Fibroblast of the aortic adventitia (primary cell): ENCODE measurements at regions not wholly inside any gene's neighbourhood (a gene's known extent, or its start where the extent isn't known, plus 50 kb on each side); places are given as distances from the start of the nearest gene placed in this dataset.

Source experiments
- DNase-seq: peaks from one replicate; pipeline ENCODE4 v3.0.0-alpha.2; 2010; ENCODE audit warnings: low read depth
- H3K4me3 ChIP-seq: 2 replicates; pipeline ENCODE4 v1.5.1; 2011; ENCODE audit warnings: low read depth, mild to moderate bottlenecking, control low read depth, low read length, moderate library complexity
- TF ChIP-seq, protein P1 (sequence below): IDR thresholded peaks from 2 replicates; pipeline ENCODE4 v1.5.1; 2011; ENCODE audit warnings: mild to moderate bottlenecking, low read length, control low read depth, inconsistent platforms; ENCODE audit not compliant: insufficient read depth

DNA sequence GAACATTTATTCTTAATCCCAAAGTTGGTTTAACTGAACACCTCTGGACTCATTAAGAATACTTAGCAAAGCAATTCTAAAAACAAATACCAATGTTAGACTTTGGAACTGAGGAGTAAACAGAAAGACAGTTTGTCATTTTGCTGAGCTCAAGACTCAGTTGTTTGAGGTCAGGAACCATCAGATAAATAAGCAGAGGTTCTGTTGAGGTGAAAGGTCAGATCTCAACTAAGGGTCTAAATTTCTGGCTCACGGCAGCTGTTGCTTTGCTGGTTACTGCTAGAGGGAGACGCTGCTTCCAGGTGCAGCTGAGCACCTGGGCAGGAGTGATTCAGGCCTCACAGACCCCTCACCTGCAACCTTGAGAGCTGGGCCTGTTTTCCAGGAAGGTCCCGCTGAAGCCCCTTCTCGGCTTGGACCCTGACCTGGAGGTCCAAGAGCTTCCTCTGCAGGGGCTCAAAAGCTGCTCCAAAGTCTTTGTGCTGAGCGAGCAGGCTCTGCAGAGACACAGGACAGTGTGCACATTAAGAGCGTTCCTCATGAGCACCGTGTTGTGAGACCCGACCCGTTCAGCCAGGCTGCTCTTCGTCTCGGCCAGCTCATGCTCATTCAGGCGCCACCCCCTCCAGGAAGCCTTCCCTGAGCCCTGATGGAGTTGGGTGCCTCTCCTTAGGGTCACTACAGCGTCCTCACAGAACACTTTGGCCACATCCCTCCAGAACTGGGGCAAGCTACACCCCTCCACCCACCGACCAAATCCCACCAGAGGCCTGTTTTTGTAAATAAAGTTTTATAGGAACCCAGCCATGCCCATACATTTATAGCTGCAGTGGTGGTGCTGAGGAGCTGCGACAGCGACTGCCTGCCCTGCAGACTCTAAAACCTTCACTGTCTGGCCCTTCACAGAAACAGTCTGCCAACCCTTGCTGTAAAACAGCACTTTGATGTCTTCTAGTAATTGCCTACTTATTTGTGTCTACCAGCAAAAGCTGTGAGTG, 72.0 kb downstream of the SYNE3 start:
- no peak for DNase-seq
- H3K4me3 ChIP-seq = no peak overlapping the region
- TF ChIP-seq, protein P1, sequence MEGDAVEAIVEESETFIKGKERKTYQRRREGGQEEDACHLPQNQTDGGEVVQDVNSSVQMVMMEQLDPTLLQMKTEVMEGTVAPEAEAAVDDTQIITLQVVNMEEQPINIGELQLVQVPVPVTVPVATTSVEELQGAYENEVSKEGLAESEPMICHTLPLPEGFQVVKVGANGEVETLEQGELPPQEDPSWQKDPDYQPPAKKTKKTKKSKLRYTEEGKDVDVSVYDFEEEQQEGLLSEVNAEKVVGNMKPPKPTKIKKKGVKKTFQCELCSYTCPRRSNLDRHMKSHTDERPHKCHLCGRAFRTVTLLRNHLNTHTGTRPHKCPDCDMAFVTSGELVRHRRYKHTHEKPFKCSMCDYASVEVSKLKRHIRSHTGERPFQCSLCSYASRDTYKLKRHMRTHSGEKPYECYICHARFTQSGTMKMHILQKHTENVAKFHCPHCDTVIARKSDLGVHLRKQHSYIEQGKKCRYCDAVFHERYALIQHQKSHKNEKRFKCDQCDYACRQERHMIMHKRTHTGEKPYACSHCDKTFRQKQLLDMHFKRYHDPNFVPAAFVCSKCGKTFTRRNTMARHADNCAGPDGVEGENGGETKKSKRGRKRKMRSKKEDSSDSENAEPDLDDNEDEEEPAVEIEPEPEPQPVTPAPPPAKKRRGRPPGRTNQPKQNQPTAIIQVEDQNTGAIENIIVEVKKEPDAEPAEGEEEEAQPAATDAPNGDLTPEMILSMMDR = no peak

DNA sequence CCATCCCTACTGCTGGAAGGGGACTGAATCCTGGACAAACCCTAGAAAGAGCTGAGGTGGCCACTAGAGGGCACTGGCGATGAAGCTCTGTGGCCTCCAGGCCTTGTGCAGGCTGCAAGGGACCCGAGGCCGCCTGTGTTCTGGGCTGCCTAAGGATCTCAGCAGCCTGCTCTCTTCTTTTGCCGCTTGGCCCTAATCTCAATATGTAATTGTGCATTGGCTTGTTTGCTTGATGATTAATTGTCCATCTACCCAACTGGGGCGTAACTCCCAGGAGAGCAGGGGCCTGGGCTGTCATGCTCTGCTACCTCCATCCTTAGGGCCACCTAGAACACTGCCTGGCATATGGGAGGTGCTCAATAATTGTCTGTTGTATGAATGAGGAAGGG, 73.8 kb downstream of the SYNE3 start:
- DNase-seq = peak; percentile 86
- TF ChIP-seq, protein P1 = peak; percentile 95
- H3K4me3 ChIP-seq = no peak overlapping the region

DNA sequence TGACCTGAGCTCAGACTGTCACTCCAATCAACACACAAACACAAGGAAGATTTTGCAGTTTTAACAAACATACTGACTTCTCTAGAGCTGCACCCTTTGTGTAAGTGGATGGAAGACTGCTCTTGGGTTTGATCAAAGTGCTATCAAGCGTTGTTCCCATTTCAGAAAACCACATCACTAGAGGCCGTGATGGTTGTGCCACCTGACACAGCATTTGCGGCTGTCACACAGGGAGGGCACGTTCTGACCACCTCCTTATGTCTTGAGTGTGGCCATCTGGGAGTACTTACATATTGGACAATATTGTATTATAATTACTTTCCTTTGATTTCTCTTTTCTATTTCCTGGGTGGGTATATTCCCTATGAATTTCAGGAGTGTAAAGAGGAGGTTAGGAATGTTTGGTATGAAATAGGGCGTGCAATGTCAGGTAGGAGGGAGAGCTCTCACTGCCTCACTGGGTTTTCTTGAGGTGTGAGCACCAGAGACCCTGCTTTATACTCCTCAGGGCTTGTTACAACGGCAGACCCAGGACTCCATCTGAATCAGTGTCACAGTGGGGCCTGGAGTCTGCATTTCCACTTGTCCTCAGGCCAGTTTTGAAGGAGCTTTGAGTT, 74.3 kb downstream of the SYNE3 start:
- TF ChIP-seq, protein P1 = no peak
- no peak overlapping the region for H3K4me3 ChIP-seq
- no peak for DNase-seq

DNA sequence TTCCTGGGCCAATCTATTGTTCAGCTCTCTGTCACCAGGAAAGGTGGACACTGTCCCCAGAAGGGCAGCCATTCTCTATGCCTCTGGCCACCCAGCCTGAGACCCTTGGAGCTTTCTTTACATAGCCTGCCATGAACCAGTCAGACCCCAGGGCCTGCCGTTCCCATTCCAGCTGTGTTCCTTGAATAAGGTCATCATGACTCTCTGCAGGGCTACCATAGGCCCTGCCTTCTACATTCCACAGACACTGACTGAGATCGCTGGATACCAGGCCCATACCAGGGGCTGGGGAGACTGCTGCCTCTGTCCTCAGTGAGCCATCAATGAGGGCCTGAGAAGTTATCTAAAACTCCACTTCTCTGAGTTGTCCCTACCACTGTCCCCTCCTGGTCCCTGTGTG, 75.5 kb downstream of the SYNE3 start:
- no peak for DNase-seq
- TF ChIP-seq, protein P1 = no peak

DNA sequence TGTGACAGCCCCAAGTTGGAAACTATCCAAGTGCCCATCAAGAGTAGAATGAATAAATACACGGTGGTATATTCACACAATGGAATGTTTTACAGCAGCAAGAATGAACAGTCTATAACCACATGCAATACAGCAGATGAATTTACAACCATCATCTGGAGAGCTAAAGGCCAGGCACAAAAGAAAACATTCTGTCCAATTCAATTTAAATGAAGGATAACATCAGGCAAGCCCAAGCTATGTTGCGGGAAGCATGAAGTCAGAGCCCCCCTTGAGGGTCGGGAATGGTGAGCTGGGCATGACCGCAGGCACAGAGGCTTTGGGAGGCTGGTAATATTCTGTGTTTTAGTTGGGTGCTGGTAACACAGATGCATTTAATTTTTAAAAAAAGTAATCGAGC, 76.0 kb downstream of the SYNE3 start:
- DNase-seq = no peak
- no peak overlapping the region for H3K4me3 ChIP-seq
- TF ChIP-seq, protein P1 = no peak

More for the DNA sequence above, 75.5 kb downstream of the SYNE3 start:
- no peak overlapping the region for H3K4me3 ChIP-seq

DNA sequence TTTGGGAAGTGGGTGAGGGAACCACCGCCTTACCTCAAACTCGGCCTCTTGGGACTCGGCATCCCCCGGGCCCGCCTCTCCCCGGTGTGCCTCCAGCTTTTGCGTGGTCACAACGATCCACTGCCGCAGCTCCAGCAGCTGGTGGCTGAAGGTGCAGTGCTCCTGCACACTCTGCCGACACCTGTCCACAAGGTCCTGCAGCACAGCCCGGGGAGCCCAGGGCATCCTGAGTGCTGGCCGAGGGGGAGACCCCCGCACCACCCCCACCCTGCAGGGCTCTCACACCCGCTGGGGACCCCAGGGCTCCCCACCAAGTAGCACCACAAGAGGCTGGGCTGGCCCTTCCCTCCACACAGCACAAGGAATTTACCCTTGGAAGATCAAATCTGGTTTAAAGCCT, 76.6 kb downstream of the SYNE3 start:
- TF ChIP-seq, protein P1 = no peak

More for the DNA sequence above, 76.6 kb downstream of the SYNE3 start:
- H3K4me3 ChIP-seq = no peak overlapping the region
- no peak for DNase-seq
